ENCODE measurements at regions not wholly inside any gene's neighbourhood (a gene's known extent, or its start where the extent isn't known, plus 50 kb on each side); places are given as distances from the start of the nearest gene placed in this dataset.
A peak's percentile ranks its signal among the peaks of the same experiment; 100 is the strongest.

DNA sequence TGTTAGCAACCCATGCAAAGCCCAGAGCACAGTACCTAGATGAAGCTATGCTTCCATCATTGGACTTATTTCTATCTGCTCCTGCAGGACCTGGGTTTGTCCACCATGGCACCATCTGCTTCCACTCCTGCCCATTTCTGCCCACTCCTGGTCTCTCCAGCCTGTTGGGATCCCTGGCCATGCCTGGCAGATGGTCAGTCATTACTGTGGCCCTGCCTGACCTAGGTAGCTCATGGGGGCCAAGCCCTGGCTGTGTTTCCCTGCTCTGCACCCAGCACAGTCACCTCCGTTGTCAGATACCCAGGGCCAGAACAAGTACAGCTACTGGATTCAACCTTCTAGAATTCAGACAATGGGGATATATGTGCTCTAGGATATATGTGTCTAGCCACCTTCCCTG is 185.8 kb upstream of the TLE3 start (continued):
- TF ChIP-seq, protein P1, sequence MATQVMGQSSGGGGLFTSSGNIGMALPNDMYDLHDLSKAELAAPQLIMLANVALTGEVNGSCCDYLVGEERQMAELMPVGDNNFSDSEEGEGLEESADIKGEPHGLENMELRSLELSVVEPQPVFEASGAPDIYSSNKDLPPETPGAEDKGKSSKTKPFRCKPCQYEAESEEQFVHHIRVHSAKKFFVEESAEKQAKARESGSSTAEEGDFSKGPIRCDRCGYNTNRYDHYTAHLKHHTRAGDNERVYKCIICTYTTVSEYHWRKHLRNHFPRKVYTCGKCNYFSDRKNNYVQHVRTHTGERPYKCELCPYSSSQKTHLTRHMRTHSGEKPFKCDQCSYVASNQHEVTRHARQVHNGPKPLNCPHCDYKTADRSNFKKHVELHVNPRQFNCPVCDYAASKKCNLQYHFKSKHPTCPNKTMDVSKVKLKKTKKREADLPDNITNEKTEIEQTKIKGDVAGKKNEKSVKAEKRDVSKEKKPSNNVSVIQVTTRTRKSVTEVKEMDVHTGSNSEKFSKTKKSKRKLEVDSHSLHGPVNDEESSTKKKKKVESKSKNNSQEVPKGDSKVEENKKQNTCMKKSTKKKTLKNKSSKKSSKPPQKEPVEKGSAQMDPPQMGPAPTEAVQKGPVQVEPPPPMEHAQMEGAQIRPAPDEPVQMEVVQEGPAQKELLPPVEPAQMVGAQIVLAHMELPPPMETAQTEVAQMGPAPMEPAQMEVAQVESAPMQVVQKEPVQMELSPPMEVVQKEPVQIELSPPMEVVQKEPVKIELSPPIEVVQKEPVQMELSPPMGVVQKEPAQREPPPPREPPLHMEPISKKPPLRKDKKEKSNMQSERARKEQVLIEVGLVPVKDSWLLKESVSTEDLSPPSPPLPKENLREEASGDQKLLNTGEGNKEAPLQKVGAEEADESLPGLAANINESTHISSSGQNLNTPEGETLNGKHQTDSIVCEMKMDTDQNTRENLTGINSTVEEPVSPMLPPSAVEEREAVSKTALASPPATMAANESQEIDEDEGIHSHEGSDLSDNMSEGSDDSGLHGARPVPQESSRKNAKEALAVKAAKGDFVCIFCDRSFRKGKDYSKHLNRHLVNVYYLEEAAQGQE (IDR thresholded peaks at IDR 0.05; ENCODE audit: low read depth): no peak
- TF ChIP-seq ZNF274 (IDR thresholded peaks at IDR 0.05; ENCODE audit: low read depth, low read length) (no peak), JUND (IDR thresholded peaks at IDR 0.05) (no peak), EZH2phosphoT487 (IDR thresholded peaks at IDR 0.05; ENCODE audit: borderline replicate concordance) (no peak)

DNA sequence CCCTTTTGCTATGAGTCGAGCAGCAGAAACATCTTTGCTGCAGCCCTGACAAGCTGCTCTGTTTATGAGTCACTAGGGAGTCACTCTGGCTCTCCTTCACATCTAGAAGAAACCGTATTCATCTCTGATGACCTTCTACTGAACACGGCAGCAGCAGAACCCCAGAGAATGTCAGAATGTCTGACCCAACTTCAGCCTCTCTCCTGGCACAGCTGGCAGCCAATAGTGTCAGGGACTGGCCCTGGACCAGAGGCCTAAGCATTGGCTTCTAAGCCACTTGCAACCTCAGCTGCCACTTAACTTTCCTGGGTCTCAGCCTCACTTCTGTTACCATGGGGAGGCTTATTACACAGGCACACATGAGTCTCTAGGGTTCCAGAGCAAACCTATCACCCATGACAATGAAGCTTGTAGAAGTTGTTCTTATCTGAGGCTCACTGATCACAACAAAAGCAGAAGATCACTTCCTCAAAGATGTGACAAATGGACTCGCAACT is 184.1 kb upstream of the TLE3 start:
- Histone ChIP-seq H3K9ac (ENCODE audit: low read length) (no peak overlapping the region), H3K4me3 (replicated peaks in 1 of 2; ENCODE audit: low read depth in 1 of 2, low read length in 2 of 2) (no peak overlapping the region), H3K9me2 (ENCODE audit: insufficient read depth) (no peaks in the 10 kb centered on the region), H2AFZ (ENCODE audit: low read depth, low read length, poor library complexity, severe bottlenecking) (no peak overlapping the region), H3K36me3 (ENCODE audit: control insufficient read depth in 1 of 2, insufficient read depth in 2 of 2, low read length in 2 of 2) (no peaks in the 10 kb centered on the region), H4K20me1 (ENCODE audit: insufficient read depth) (no peaks in the 10 kb centered on the region), H3K9me3 (ENCODE audit: control insufficient read depth in 1 of 2, insufficient read depth in 1 of 2, low read depth in 1 of 2, low read length in 2 of 2) (no peaks in the 10 kb centered on the region), H3K4me2 (ENCODE audit: low read length) (peak overlapping the region; percentile 34), H3K4me1 (ENCODE audit: control insufficient read depth in 1 of 2, insufficient read depth in 2 of 2, low read length in 2 of 2) (peaks cover 0 to 11% of the 10 kb centered on the region in 2 experiments; a peak in 2 of 4 replicates), H3K27me3 (ENCODE audit: insufficient read depth, low read length) (no peaks in the 10 kb centered on the region), H3K27ac (ENCODE audit: low read depth, low read length) (no peak overlapping the region), H3K79me2 (ENCODE audit: insufficient read depth, low read length) (no peaks in the 10 kb centered on the region)
- intact Hi-C loops (cut with micrococcal nuclease): no loop called here
- no peak for DNase-seq (ENCODE audit: low read depth, low spot score)
- POLR2A ChIA-PET: no interaction called here
- TF ChIP-seq RAD21 (IDR thresholded peaks at IDR 0.05; ENCODE audit: low read depth) (no peak), TCF7L2 (IDR thresholded peaks at IDR 0.05; ENCODE audit: borderline replicate concordance, extremely low read depth, insufficient read depth, insufficient read length) (no peak), SRF (IDR thresholded peaks at IDR 0.05; ENCODE audit: low read depth) (no peak), EZH2phosphoT487 (IDR thresholded peaks at IDR 0.05; ENCODE audit: borderline replicate concordance) (no peak), FOSL1 (IDR thresholded peaks at IDR 0.05; ENCODE audit: low read depth) (peak; percentile 54; the same call in 1 of the 2 replicates), YY1 (IDR thresholded peaks at IDR 0.05; ENCODE audit: extremely low read depth, insufficient replicate concordance, low read depth, low read length) (no peak), POLR2AphosphoS5 (IDR thresholded peaks at IDR 0.05; ENCODE audit: low read depth, low read length) (no peak), JUND (IDR thresholded peaks at IDR 0.05) (0 out of 2 replicates have a peak, but pooled peaks have one; percentile 15), CBX3 (IDR thresholded peaks at IDR 0.05; ENCODE audit: low read depth) (no peak)
- TF ChIP-seq, protein P2, sequence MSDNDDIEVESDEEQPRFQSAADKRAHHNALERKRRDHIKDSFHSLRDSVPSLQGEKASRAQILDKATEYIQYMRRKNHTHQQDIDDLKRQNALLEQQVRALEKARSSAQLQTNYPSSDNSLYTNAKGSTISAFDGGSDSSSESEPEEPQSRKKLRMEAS (IDR thresholded peaks at IDR 0.05): no peak
- RAD21 ChIA-PET (ENCODE audit: low non-redundant PET in 1 of 2, low total read pairs in 2 of 2, uncharacterized antibody in 2 of 2, unreplicated experiment in 2 of 2): no interaction called here
- no TSS peak for BruUV-seq (replicated peaks)
- ATAC-seq: peak; percentile 64; the same call in 1 of the 2 replicates
- CTCF ChIA-PET: no interaction called here
